Panc1 (cell line): ENCODE measurements at regions not wholly inside any gene's neighbourhood (a gene's known extent, or its start where the extent isn't known, plus 50 kb on each side); places are given as distances from the start of the nearest gene placed in this dataset.

Experiments
- CTCF ChIP-seq: fragments of 450-650 bp; IDR thresholded peaks from 2 replicates; pipeline ENCODE4 v1.5.1; 2017; ENCODE audit warnings: mild to moderate bottlenecking
- POLR2AphosphoS5 ChIP-seq: IDR thresholded peaks from 2 replicates; pipeline ENCODE4 v1.6.1; 2012; ENCODE audit warnings: mild to moderate bottlenecking, low read depth, low read length, moderate library complexity
- REST ChIP-seq, 2 experiments: IDR thresholded peaks; 2 replicates each; pipeline ENCODE4 v1.6.1; 2011 to 2012; ENCODE audit warnings: low read depth in 2 of 2, control low read depth in 1 of 2, low read length in 1 of 2, mild to moderate bottlenecking in 1 of 2, moderate library complexity in 1 of 2; ENCODE audit not compliant: insufficient read depth in 1 of 2
- SIN3A ChIP-seq: IDR thresholded peaks from 2 replicates; pipeline ENCODE4 v1.6.1; 2012; ENCODE audit warnings: low read depth, mild to moderate bottlenecking, low read length, moderate library complexity, borderline replicate concordance; ENCODE audit not compliant: insufficient read depth
- TCF7L2 ChIP-seq: IDR thresholded peaks from 2 replicates; pipeline ENCODE4 v1.6.1; 2011; ENCODE audit warnings: mild to moderate bottlenecking, low read depth, low read length, inconsistent platforms

- TF ChIP-seq CTCF = no peak
- TF ChIP-seq POLR2AphosphoS5 = no peak
- TF ChIP-seq REST (IDR thresholded peaks at IDR 0.05; ENCODE audit: insufficient read depth in 1 of 2, low read depth in 2 of 2, low read length in 1 of 2) = no peak
- TF ChIP-seq TCF7L2 = no peak
- no peak for TF ChIP-seq SIN3A
Observed at GRCh38 chr3:87375231-87375682, 98.9 kb upstream of the POU1F1 start.
